ENCODE measurements at regions not wholly inside any gene's neighbourhood (a gene's known extent, or its start where the extent isn't known, plus 50 kb on each side); places are given as distances from the start of the nearest gene placed in this dataset.
"Not testable (repeated sequence)": the region's sequence is repeated elsewhere in the genome, so short reads cannot be mapped to it uniquely, and the experiment has no call there.

DNA sequence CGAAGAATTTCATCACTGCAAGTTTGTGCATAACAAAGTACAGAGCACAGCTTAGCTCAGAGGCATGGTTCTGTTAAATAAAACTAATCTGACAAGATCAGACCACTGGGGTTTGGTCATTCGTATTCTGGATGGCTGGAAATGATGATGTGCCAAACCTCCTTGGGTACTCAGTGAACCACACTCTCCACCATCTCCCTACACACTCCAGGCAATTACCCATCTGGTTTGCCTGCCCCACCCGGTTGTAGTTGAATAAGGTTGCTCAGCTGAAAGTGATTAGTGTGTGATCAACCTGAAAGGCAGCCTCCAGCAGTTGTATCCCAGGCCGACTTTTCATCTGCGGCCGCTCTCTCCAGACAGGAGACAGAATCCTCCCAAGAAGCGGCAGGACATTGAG is 371.4 kb downstream of the TLE1 start:
- no peak overlapping the region for H3K4me3 ChIP-seq (ENCODE audit: low read depth, low read length)
- DNase-seq (ENCODE audit: low read depth) = no peak
- TF ChIP-seq, protein P1, sequence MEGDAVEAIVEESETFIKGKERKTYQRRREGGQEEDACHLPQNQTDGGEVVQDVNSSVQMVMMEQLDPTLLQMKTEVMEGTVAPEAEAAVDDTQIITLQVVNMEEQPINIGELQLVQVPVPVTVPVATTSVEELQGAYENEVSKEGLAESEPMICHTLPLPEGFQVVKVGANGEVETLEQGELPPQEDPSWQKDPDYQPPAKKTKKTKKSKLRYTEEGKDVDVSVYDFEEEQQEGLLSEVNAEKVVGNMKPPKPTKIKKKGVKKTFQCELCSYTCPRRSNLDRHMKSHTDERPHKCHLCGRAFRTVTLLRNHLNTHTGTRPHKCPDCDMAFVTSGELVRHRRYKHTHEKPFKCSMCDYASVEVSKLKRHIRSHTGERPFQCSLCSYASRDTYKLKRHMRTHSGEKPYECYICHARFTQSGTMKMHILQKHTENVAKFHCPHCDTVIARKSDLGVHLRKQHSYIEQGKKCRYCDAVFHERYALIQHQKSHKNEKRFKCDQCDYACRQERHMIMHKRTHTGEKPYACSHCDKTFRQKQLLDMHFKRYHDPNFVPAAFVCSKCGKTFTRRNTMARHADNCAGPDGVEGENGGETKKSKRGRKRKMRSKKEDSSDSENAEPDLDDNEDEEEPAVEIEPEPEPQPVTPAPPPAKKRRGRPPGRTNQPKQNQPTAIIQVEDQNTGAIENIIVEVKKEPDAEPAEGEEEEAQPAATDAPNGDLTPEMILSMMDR (IDR thresholded peaks at IDR 0.05; ENCODE audit: low read depth, low read length, missing control alignments) = no peak

DNA sequence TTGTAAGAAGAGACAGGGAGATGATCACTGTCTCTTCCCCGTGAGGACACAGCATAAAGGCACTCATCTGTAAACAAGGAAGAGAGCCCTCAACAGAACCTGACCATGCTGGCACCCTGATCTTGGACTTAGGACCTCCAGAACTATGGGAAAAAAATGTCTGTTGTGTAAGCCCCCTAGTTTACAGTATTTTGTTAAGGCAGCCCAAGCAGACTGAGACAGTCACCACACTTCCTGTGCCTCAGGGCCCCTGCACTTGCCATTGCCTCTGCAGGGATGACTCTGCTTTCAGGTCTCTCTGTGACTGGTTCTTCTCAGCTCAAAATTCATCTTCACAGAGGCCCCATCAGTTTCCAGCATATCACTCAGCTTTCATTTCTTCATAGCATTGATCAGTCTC is 372.1 kb downstream of the TLE1 start:
- no peak for DNase-seq (ENCODE audit: low read depth)
- TF ChIP-seq, protein P1 (IDR thresholded peaks at IDR 0.05; ENCODE audit: low read depth, low read length, missing control alignments) = no peak
- H3K4me3 ChIP-seq (ENCODE audit: low read depth, low read length) = no peak overlapping the region

DNA sequence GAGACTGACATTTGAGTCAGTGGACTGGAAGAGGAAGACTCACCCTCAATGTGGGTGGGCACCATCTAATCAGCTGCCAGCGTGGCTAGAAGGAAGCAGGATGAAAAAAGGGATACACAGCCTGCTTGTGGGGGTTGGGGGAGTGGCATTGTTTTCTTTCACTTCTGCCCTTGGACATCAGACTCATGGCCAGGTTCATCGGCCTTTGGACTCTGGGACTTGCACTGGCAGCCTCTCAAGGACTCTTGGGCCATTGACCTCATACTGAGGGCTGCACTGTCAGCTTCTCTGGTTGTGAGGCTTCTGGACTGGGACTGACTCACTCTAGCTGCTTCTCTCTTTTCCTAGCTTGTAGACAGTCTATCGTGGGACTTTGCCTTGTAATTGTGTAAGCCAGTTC is 374.9 kb downstream of the TLE1 start:
- no peak overlapping the region for H3K4me3 ChIP-seq (ENCODE audit: low read depth, low read length)
- DNase-seq (ENCODE audit: low read depth) = no peak
- TF ChIP-seq, protein P1 (IDR thresholded peaks at IDR 0.05; ENCODE audit: low read depth, low read length, missing control alignments) = no peak

DNA sequence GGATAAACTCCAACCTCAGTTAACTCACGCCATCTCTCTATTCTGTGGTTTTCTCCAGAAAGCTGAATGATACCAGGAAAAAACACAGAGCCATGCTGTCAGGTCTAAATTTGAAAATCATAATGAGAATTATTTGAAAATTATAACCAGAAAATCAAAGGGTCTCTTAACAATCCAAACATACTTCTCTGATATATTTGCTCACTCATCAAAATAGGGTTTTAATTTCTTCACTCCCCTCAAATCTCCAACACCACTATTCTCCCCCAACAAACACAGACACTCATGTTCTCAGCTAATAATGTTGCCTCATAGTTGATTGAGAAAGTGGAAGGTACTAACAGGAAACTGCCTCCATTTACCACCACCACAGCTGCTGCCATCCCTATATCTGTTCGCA is 375.5 kb downstream of the TLE1 start:
- no peak overlapping the region for H3K4me3 ChIP-seq (ENCODE audit: low read depth, low read length)
- DNase-seq (ENCODE audit: low read depth) = no peak
- TF ChIP-seq, protein P1 (IDR thresholded peaks at IDR 0.05; ENCODE audit: low read depth, low read length, missing control alignments) = no peak

DNA sequence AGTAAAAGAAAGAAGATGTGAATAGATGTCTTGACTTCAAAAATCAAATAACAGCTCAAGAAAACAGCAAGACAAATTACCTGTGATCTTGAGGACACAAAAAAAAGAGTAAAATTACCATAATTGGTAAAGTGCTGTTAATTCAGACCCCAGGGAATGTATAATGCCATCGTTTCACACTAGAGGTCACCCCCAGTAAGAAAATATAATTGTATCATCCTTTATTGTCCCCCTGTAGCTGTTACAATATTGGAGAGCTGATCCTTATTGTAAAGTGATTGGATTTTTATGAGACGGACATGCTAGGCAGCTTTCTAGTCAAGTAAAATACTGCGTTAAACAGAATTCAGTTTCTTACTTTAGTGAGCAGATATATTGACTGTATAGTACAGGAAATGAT is 377.0 kb downstream of the TLE1 start:
- H3K4me3 ChIP-seq (ENCODE audit: low read depth, low read length) = no peak overlapping the region
- TF ChIP-seq, protein P1 (IDR thresholded peaks at IDR 0.05; ENCODE audit: low read depth, low read length, missing control alignments) = no peak
- no peak for DNase-seq (ENCODE audit: low read depth)

DNA sequence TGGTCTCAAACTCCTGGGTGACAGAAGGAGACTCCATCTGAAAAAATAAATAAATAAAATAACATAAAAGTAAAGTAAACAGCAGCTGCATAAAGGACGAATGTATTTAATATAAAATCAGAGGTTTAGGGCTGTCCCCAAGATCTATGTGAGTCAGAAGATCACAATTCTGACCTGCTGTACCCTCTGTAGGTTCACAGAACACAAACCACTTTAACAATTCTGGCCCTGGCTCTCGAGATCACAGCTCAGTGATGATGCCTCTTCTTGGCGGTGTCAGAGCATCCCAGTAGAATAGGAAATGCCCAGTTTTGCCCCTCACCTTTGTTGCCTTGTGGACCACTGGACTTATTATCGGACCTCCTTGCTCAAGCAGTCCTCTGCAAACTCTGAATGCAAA is 380.9 kb downstream of the TLE1 start:
- TF ChIP-seq, protein P1 (IDR thresholded peaks at IDR 0.05; ENCODE audit: low read depth, low read length, missing control alignments) = no peak
- no peak overlapping the region for H3K4me3 ChIP-seq (ENCODE audit: low read depth, low read length)
- no peak for DNase-seq (ENCODE audit: low read depth)

DNA sequence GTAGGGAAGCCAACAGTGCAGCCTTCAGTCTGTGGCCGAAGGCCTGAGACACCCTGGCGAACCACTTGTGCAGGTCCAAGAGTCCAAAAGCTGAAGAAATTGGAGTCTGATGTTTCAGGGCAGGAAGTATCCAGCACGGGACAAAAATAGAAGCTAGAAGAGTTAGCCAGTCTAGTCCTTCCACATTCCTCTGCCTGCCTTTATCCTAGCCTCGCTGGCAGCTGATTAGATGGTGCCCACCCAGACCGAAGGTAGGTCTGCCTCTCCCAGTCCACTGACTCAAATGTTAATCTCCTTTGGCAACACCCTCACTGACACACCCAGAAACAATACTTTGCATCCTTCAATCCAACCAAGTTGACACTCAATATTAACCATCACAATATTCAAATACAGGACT is 381.6 kb downstream of the TLE1 start:
- not testable (repeated sequence) for DNase-seq (ENCODE audit: low read depth); H3K4me3 ChIP-seq (ENCODE audit: low read depth, low read length)
